ENCODE measurements at regions not wholly inside any gene's neighbourhood (a gene's known extent, or its start where the extent isn't known, plus 50 kb on each side); places are given as distances from the start of the nearest gene placed in this dataset.
A peak's percentile ranks its signal among the peaks of the same experiment; 100 is the strongest.
"Not testable (repeated sequence)": the region's sequence is repeated elsewhere in the genome, so short reads cannot be mapped to it uniquely, and the experiment has no call there.

- WGBS, 2 donors: 3 to 8% methylated on average over 16 to 33 of the region's 52 CpGs
- Histone ChIP-seq H3K27me3 (peaks cover 0 to 21% (median 2%) of the 10 kb centered on the region in 4 donors), H3K9me3 (no peaks in the 10 kb centered on the region), H3K4me3 (peak overlapping the region; percentile 24 to 59 (median 49)), H3K27ac (no peak overlapping the region), H3K36me3 (no peaks in the 10 kb centered on the region), H3K4me1 (peaks cover 0 to 9% (median 0%) of the 10 kb centered on the region in 3 donors)
- no peak for DNase-seq
- TF ChIP-seq, protein P1, sequence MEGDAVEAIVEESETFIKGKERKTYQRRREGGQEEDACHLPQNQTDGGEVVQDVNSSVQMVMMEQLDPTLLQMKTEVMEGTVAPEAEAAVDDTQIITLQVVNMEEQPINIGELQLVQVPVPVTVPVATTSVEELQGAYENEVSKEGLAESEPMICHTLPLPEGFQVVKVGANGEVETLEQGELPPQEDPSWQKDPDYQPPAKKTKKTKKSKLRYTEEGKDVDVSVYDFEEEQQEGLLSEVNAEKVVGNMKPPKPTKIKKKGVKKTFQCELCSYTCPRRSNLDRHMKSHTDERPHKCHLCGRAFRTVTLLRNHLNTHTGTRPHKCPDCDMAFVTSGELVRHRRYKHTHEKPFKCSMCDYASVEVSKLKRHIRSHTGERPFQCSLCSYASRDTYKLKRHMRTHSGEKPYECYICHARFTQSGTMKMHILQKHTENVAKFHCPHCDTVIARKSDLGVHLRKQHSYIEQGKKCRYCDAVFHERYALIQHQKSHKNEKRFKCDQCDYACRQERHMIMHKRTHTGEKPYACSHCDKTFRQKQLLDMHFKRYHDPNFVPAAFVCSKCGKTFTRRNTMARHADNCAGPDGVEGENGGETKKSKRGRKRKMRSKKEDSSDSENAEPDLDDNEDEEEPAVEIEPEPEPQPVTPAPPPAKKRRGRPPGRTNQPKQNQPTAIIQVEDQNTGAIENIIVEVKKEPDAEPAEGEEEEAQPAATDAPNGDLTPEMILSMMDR (IDR thresholded peaks at IDR 0.05): no peak
- TF ChIP-seq POLR2A (IDR thresholded peaks at IDR 0.05): no peak
- intact Hi-C loops (cut with DNase I): no loop called here
Observed at GRCh38 chr16:32116080-32116479, 137.0 kb upstream of the TP53TG3D start.

GRCh38 chr16:32116533-32116932, 136.6 kb upstream of the TP53TG3D start:
- H3K4me1 ChIP-seq; H3K27ac ChIP-seq; H3K9me3 ChIP-seq; H3K36me3 ChIP-seq; intact Hi-C loops (cut with DNase I); DNase-seq: not testable (repeated sequence)
- Histone ChIP-seq H3K4me3 (peak overlapping the region; percentile 24 to 59 (median 49)), H3K27me3 (peaks cover 0 to 21% (median 2%) of the 10 kb centered on the region in 4 donors)
- WGBS, 2 donors: no CpG with 5 or more reads among the region's 29 CpGs

DNA sequence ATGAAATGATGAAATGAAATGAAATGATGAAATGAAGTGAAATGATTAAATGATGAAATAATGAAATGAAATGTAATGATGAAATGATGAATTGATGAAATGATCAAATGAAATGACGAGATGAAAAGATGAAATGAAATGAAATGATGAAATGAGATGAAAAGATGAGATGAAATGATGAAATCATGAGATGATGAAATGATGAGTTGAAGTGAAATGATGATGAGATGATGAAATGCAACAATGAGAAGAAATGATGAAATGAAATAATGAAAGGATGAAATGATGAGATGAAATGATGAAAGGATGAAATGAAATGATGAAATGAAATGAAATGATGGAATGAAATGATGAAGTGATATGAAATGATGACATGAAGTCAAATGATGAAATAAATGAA, 132.7 kb upstream of the TP53TG3D start:
- WGBS, 2 donors: 42 to 70% methylated on average over 1 of the region's 1 CpG
- H3K27ac ChIP-seq; H3K4me3 ChIP-seq; H3K36me3 ChIP-seq; intact Hi-C loops (cut with DNase I); H3K4me1 ChIP-seq; DNase-seq; H3K9me3 ChIP-seq: not testable (repeated sequence)
- peaks cover 0 to 16% (median 2%) of the 10 kb centered on the region in 4 donors for H3K27me3 ChIP-seq

DNA sequence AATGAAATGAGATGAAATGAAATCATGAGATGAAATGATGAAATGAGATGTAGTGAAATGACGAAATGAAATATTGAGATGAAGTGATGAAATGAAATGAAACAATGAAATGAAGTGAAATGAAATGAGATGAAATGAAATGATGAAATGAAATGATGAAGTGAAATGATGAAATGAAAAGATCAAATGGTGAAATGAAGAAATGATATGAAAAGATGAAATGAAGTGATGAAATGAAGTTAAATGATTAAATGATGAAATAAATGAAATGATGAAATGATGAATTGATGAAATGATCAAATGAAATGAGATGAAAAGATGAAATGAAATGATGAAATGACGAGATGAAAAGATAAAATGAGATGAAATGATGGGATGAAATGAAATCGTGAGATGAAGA, 132.3 kb upstream of the TP53TG3D start:
- WGBS, 2 donors: 75 to 92% methylated on average over 3 of the region's 3 CpGs
- H3K4me3 ChIP-seq; intact Hi-C loops (cut with DNase I); H3K27ac ChIP-seq; H3K9me3 ChIP-seq; H3K36me3 ChIP-seq; H3K4me1 ChIP-seq; DNase-seq: not testable (repeated sequence)
- peaks cover 0 to 12% (median 2%) of the 10 kb centered on the region in 4 donors for H3K27me3 ChIP-seq

DNA sequence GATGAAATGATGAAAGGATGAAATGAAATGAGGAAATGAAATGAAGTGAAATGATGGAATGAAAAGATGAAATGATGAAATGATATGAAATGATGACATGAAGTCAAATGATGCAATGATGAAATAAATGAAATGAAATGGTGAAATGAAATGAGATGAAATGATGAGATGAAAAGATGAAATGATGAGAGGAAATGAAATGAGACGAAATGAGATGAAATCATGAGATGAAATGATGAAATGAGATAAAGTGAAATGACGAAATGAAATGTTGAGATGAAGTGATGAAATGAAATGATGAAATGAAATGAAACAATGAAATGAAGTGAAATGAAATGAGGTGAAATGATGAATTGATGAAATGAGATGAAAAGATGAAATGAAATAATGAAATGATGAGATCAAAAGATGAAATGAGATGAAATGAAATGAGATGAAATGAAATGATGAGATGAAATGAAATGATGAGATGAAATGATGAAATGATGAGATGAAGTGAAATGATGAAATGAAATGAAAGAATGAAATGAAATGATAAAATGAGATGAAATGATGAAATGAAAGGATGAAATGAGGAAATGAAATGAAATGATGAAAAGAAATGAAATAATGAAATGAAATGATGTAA, 131.7 kb upstream of the TP53TG3D start:
- H3K9me3 ChIP-seq; intact Hi-C loops (cut with DNase I); H3K36me3 ChIP-seq; H3K4me1 ChIP-seq; H3K4me3 ChIP-seq; H3K27ac ChIP-seq; H3K27me3 ChIP-seq; DNase-seq: not testable (repeated sequence)
- WGBS, 2 donors: 59 to 70% methylated on average over 2 of the region's 2 CpGs

- DNase-seq; H3K4me1 ChIP-seq; H3K27ac ChIP-seq; H3K36me3 ChIP-seq; H3K27me3 ChIP-seq; H3K9me3 ChIP-seq; intact Hi-C loops (cut with DNase I); H3K4me3 ChIP-seq: not testable (repeated sequence)
- WGBS, 2 donors: no CpG with 5 or more reads among the region's 8 CpGs
Observed at GRCh38 chr16:32152434-32152833, 100.7 kb upstream of the TP53TG3D start.

GRCh38 chr16:32187918-32188669, 65.0 kb upstream of the TP53TG3D start:
- DNase-seq; H3K27ac ChIP-seq; intact Hi-C loops (cut with DNase I); H3K27me3 ChIP-seq; H3K9me3 ChIP-seq; H3K36me3 ChIP-seq; H3K4me1 ChIP-seq: not testable (repeated sequence)
- no CpG with 5 or more reads among the region's 61 CpGs for WGBS, 2 donors
- peak overlapping the region in 1 of 4 donors; percentile 25 for H3K4me3 ChIP-seq

GRCh38 chr16:32202585-32202984, 50.5 kb upstream of the TP53TG3D start:
- intact Hi-C loops (cut with DNase I); H3K27ac ChIP-seq; H3K4me1 ChIP-seq; DNase-seq; H3K36me3 ChIP-seq; H3K9me3 ChIP-seq; H3K4me3 ChIP-seq; H3K27me3 ChIP-seq: not testable (repeated sequence)
- WGBS, 2 donors: 57 to 76% methylated on average over 4 to 6 of the region's 36 CpGs

Small RNA genes lying in the stretch of these regions (small RNA-seq; reads per million reads assigned to genes)
- 0 reads per million in 4 donors for gene AC133485.4
- 0 reads per million in 4 donors for gene AC142381.2
- 0 reads per million in 4 donors for gene IGHV1OR16-3
- gene IGHV3OR16-9: 0 reads per million in 4 donors

All from esophagus squamous epithelium (tissue), 5 donors.